ENCODE measurements at regions not wholly inside any gene's neighbourhood (a gene's known extent, or its start where the extent isn't known, plus 50 kb on each side); places are given as distances from the start of the nearest gene placed in this dataset.

- H3K9me3 ChIP-seq: no peaks in the 10 kb centered on the region
- peaks cover 0 to 23% (median 0%) of the 10 kb centered on the region in 9 donors for H3K4me1 ChIP-seq
- no peak for ATAC-seq
- H3K4me3 ChIP-seq: no peak overlapping the region
- intact Hi-C loops (cut with DNase I): no loop called here
- TF ChIP-seq CTCF (IDR thresholded peaks at IDR 0.05): no peak
- no peaks in the 10 kb centered on the region for H3K36me3 ChIP-seq
- DNase-seq: no peak
- H3K27ac ChIP-seq: no peak overlapping the region
- no peaks in the 10 kb centered on the region for H3K27me3 ChIP-seq
- 83 to 91% methylated on average over 6 of the region's 6 CpGs for WGBS, 2 donors
Observed at GRCh38 chr13:20351281-20352022, 119.3 kb upstream of the GJB6 start.

GRCh38 chr13:20350819-20351218 lies 118.7 kb upstream of the GJB6 start:
- Histone ChIP-seq H3K4me3 (no peak overlapping the region), H3K9me3 (no peaks in the 10 kb centered on the region), H3K27me3 (no peaks in the 10 kb centered on the region), H3K4me1 (peaks cover 0 to 23% (median 0%) of the 10 kb centered on the region in 9 donors), H3K36me3 (no peaks in the 10 kb centered on the region), H3K27ac (no peak overlapping the region)
- 79 to 81% methylated on average over 6 of the region's 6 CpGs for WGBS, 2 donors
- DNase-seq: no peak
- TF ChIP-seq CTCF (IDR thresholded peaks at IDR 0.05): no peak
- ATAC-seq: no peak
- intact Hi-C loops (cut with DNase I): no loop called here

- no peak for TF ChIP-seq CTCF (IDR thresholded peaks at IDR 0.05)
- no peaks in the 10 kb centered on the region for H3K9me3 ChIP-seq
- no peak overlapping the region for H3K4me3 ChIP-seq
- peaks cover 0 to 23% (median 0%) of the 10 kb centered on the region in 9 donors for H3K4me1 ChIP-seq
- H3K27ac ChIP-seq: no peak overlapping the region
- intact Hi-C loops (cut with DNase I): no loop called here
- 90 to 95% methylated on average over 3 of the region's 3 CpGs for WGBS, 2 donors
- no peaks in the 10 kb centered on the region for H3K36me3 ChIP-seq
- DNase-seq: no peak
- ATAC-seq: no peak
- H3K27me3 ChIP-seq: no peaks in the 10 kb centered on the region
Observed at GRCh38 chr13:20350382-20350763, 118.3 kb upstream of the GJB6 start.

- DNase-seq (no peak), ATAC-seq (no peak)
- H3K4me3 ChIP-seq: no peak overlapping the region
- H3K27ac ChIP-seq: no peak overlapping the region
- no peaks in the 10 kb centered on the region for H3K27me3 ChIP-seq
- WGBS, 2 donors: 79 to 88% methylated on average over 17 of the region's 17 CpGs
- no peaks in the 10 kb centered on the region for H3K9me3 ChIP-seq
- intact Hi-C loops (cut with DNase I): no loop called here
- no peaks in the 10 kb centered on the region for H3K36me3 ChIP-seq
- peaks cover 0 to 23% (median 0%) of the 10 kb centered on the region in 9 donors for H3K4me1 ChIP-seq
- TF ChIP-seq CTCF (IDR thresholded peaks at IDR 0.05): no peak
Observed at GRCh38 chr13:20349564-20350381, 117.7 kb upstream of the GJB6 start.
